A549 (cell line): ENCODE measurements at regions not wholly inside any gene's neighbourhood (a gene's known extent, or its start where the extent isn't known, plus 50 kb on each side); places are given as distances from the start of the nearest gene placed in this dataset.

Experiments used
- BHLHE40 ChIP-seq: IDR thresholded peaks from 2 replicates; pipeline ENCODE4 v1.6.1; 2012; ENCODE audit warnings: low read depth, low read length, inconsistent platforms
- CHD2 ChIP-seq: fragments of 150-350 bp; IDR thresholded peaks from 2 replicates; pipeline ENCODE4 v1.6.1; 2014; ENCODE audit warnings: low read length; ENCODE audit not compliant: partially characterized antibody
- CTCF ChIP-seq: fragments of >200 bp; sonication (Bioruptor Twin); formaldehyde crosslinking; IDR thresholded peaks from 3 replicates; pipeline ENCODE4 v1.5.1; 2016
- ELK1 ChIP-seq: fragments of 150-350 bp; IDR thresholded peaks from 2 replicates; pipeline ENCODE4 v1.6.1; 2014; ENCODE audit warnings: low read depth, mild to moderate bottlenecking, low read length
- EP300 ChIP-seq, 2 experiments: fragments of >200 bp; sonication (Bioruptor Twin); formaldehyde crosslinking; IDR thresholded peaks; 2 replicates in 1 of 2; 3 replicates in 1 of 2; pipeline ENCODE4 v1.6.1; 2016 to 2017
- JUN ChIP-seq, 2 experiments: fragments of >200 bp; sonication (Bioruptor Twin); formaldehyde crosslinking; IDR thresholded peaks; 2 replicates in 1 of 2; 3 replicates in 1 of 2; pipeline ENCODE4 v1.6.1; 2016 to 2017
- KDM1A ChIP-seq: fragments of 200-600 bp; sonication (generic); IDR thresholded peaks from 2 replicates; pipeline ENCODE4 v1.6.1; 2016; ENCODE audit warnings: low read depth, mild to moderate bottlenecking
- MAFK ChIP-seq: fragments of 450-650 bp; IDR thresholded peaks from 2 replicates; pipeline ENCODE4 v1.6.1; 2014; ENCODE audit not compliant: partially characterized antibody
- MYC ChIP-seq: IDR thresholded peaks from 2 replicates; pipeline ENCODE4 v1.6.1; 2012; ENCODE audit warnings: mild to moderate bottlenecking, inconsistent platforms, low read length, improper control_type of control experiment, borderline replicate concordance
- POLR2A ChIP-seq: IDR thresholded peaks from 2 replicates; pipeline ENCODE4 v1.6.1; 2012; ENCODE audit warnings: mild to moderate bottlenecking, low read length
- SMC3 ChIP-seq: fragments of >200 bp; sonication (Bioruptor Twin); formaldehyde crosslinking; IDR thresholded peaks from 3 replicates; pipeline ENCODE4 v1.6.1; 2018; ENCODE audit warnings: inconsistent platforms
- USF2 ChIP-seq: fragments of 450-650 bp; IDR thresholded peaks from 2 replicates; pipeline ENCODE4 v1.6.1; 2014; ENCODE audit warnings: antibody characterized with exemption

DNA sequence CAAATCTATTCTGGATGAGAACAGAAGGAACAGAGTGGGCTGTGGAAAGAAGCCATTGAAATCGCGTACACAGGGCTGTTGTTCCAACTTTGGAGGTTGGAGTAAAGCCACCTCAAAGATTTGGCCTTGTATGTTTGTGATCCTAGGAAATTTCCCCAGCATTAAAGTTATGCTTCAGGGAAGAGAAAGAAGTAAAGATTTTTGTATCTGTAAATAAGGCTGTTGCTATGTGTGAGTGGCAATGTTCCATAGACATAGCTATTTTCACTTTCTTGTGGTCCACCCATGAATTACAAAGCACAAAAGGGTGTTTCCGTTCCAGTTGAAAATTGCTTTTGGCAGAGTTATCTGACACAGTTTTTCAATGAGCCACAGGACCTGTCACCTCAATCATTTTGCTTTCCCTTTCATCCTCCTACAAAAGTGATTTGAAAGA is 321.3 kb downstream of the TFAP2B start:
- TF ChIP-seq POLR2A (no peak), CHD2 (no peak), EP300 (IDR thresholded peaks at IDR 0.05) (no peak), SMC3 (no peak), MAFK (no peak), CTCF (no peak), ELK1 (no peak), BHLHE40 (no peak), USF2 (no peak), KDM1A (no peak), MYC (no peak), JUN (IDR thresholded peaks at IDR 0.05) (no peak)
